ENCODE measurements at regions not wholly inside any gene's neighbourhood (a gene's known extent, or its start where the extent isn't known, plus 50 kb on each side); places are given as distances from the start of the nearest gene placed in this dataset.

- DNase-seq (ENCODE audit: low read depth): no peak
Observed at GRCh38 chr14:98118749-98119148, 1153.2 kb downstream of the BCL11B start.

DNA sequence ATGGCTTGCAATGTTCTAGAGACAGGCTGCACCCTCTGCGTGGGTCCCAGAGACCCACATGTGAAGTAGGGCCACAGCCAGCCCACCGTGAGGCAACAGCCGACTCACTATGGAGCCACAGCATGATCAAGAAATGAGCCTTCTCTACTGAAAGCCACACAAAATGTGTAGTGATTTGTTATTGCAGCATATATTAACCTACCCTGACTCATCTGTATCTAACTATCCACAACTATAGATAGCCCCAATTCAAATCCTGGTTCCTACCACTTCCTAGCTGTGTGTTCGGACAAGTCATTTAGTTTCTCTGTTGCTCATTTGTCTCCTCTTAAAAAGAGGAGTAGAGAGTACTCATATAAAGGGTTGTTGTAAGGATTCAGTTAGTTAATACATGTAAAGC, 1152.3 kb downstream of the BCL11B start:
- no peak for DNase-seq (ENCODE audit: low read depth)

GRCh38 chr14:98120831-98121464, 1151.0 kb downstream of the BCL11B start:
- no peak for DNase-seq (ENCODE audit: low read depth)

DNA sequence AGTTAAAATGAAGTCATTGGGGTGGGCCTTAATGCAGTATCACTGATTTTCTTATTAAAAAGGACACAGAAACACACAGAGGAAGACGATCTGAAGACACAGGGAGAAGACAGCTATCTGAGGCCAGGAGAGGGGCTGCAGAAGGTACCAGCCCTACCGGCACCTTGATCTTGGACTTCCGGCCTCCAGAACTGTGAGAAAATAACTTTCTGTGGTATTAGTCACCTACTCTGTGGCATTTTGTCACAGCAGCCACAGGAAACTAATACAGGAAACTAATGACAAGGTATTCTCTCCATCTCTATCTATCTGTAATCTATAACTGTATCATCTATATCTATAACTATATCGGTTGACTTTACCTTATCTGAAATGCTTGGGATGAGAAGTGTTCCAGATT, 1149.5 kb downstream of the BCL11B start:
- DNase-seq (ENCODE audit: low read depth): no peak

DNA sequence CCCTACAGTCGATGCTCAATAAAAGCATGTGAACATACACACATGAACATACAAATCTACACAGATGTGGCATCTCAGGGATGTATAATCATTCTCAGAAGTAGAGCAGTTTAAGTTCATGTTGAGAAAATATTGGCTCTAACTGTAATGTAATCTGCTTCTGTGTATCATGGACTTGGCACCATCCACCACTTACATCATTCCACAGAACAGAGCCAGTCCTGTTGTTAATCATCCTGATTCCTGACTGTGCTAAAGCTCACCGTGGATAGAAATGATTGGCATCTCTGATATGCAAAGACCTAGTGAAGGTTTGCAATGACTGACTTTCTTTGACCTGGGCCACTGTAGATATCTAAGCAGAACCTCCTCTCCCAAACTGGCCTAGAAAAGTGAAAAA, 1141.3 kb downstream of the BCL11B start:
- DNase-seq (ENCODE audit: low read depth): no peak

DNA sequence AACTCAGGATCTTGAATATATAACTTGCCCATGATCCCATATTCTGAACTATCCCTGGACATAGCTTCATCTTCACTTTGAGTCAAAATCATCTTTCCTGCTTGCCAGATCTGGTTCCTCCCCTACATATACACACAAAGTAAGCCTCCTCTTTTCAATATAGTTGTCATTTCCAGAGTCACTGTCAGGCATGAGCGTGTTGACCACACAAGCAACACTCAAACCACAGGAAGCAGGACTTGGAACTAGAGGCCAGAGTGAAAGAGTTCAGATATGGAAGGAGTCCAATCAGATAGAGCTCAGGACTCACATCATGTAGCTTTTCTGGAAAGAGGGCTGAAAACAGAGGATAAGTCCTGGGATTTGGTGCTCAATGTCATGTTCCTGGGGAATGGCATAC, 1140.6 kb downstream of the BCL11B start:
- DNase-seq (ENCODE audit: low read depth): no peak

DNA sequence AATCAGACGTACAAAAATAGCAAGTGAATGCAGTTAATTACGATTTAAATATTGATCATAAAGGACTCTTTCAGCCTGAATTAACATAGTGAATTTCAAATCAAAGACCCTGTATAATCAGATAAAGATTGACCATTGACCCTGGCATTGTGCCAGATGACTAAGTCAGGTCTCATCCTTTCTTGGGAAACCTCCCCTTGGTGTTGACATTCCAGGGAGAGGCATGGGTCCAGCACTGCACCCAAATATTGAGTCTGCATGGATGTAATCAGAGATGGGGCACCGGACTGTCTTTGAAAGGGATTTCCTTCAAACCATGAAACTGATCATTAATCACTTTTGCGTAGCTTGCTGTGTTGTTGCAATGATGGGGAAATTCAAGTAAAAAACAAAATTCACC, 1138.2 kb downstream of the BCL11B start:
- no peak for DNase-seq (ENCODE audit: low read depth)

DNA sequence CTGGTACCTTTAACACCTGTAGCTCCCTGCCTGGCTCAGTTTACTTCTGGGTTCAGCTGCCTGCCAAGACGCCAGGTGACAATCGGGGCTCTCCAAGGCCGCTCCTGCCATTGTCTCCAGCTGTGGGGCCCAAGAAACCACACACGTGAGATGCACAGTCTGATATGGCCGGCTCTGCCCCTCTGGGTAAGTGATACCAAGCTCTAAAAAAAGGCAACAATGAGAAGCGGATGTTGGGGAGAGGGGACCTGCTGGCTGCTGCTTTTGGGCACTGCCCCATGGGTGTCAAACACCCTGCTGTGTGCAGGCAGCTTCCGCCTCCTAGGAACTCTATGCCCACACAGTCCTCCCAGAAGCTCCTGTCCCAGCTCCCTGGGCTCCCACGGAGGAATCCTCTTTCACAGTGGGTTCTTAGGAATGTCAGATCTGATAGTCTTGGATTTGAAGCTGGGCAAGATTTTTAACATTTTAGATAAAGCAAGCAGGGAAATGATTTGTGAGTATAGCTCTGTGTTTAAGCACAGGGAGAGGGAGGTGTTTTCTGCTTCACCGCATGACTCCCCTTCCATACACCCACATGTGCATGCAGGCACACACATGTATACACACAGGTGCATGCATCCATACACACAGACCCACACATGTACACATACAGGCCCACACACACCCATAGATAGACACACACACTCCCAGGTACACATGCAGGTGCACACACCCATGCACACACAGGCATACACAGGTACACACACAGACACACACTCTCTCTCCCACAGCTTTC, 1135.8 kb downstream of the BCL11B start:
- no peak for DNase-seq (ENCODE audit: low read depth)

- DNase-seq (ENCODE audit: low read depth): no peak
Observed at GRCh38 chr14:98137131-98138025, 1134.6 kb downstream of the BCL11B start.

- no peak for DNase-seq (ENCODE audit: low read depth)
Observed at GRCh38 chr14:98138666-98139065, 1133.3 kb downstream of the BCL11B start.

GRCh38 chr14:98140862-98141530, 1131.0 kb downstream of the BCL11B start:
- no peak for DNase-seq (ENCODE audit: low read depth)

DNA sequence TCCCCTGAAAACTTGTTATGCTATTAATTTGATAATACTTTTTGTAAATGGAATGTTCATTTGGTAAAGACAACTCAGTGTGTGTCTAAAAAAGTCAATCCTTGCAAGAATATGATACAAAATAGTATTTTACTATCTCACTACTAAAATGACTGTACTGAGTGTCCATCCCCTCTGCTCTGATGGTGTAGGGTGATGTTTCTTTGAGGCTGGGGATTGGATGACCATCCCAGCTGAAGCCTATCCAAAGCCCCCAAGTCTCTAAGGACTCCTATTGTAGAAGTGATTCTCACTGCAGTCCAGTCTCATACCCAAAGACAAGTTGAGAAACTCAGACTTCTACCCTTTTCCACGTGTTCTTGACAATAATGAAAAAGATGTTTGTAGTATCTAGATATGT, 1128.4 kb downstream of the BCL11B start:
- no peak for DNase-seq (ENCODE audit: low read depth)

DNA sequence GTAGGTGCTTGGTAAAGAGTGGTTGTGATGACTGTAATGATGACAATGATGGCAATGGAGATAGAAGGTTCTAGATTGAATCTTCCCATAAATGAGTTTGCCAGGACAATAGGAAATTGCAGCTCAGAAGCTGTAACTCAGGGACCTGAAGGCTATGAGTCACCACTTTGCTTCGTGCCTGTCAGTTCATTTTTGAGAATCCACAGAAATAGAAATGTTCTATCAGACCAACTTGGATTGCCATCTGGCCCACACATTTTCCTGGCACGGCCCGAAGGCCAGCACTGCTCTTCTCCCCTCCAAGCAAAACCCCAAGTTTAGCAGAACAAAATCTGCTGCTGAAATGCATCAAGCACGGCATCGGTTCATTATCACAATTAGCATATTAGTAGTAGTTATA, 1127.0 kb downstream of the BCL11B start:
- no peak for DNase-seq (ENCODE audit: low read depth)

GRCh38 chr14:98146416-98146815, 1125.6 kb downstream of the BCL11B start:
- no peak for DNase-seq (ENCODE audit: low read depth)

DNA sequence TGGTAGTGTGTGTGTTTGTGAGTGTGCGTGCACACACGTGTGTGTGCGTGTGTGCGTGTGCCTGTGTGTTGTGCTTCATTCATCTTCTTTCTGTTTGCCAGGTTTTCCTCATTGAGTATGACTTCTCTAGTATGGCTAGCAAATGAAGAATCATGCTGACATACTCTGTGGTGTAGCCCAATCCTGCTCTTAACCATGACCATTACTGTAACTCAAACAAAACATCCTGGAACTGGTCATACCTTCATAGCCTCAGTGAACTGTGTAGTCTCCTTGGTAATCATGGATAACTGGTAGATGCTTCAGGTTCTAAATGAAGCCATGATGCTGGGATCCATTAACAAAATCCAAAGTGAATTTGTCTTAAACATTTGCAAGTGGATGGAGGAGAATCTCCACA, 1117.7 kb downstream of the BCL11B start:
- DNase-seq (ENCODE audit: low read depth): no peak

DNA sequence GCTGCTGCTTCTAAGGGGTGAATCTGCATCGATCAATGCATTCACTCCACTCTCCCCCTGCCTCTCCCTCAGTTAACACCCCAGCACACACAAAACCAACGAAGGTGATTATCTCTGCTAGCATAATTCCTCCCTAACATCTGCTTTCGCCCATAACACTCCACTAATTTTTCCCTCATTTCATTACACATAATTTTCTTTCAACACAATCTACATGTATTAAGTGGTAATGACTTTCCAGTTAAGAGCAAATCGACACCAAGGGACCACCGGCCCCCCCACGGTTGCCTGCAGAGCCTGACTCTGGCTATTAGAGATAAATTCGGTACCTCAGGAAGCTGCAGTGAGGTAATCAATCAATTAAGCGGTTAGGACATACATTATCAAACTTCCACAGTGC, 1115.6 kb downstream of the BCL11B start:
- no peak for DNase-seq (ENCODE audit: low read depth)

GRCh38 chr14:98160901-98161300, 1111.1 kb downstream of the BCL11B start:
- DNase-seq (ENCODE audit: low read depth): no peak

- DNase-seq (ENCODE audit: low read depth): no peak
Observed at GRCh38 chr14:98161356-98161755, 1110.6 kb downstream of the BCL11B start.

- no peak for DNase-seq (ENCODE audit: low read depth)
Observed at GRCh38 chr14:98162856-98163805, 1108.9 kb downstream of the BCL11B start.

- no peak for DNase-seq (ENCODE audit: low read depth)
Observed at GRCh38 chr14:98163873-98164272, 1108.1 kb downstream of the BCL11B start.

GRCh38 chr14:98165976-98166375, 1106.0 kb downstream of the BCL11B start:
- DNase-seq (ENCODE audit: low read depth): no peak
